ENCODE measurements at regions not wholly inside any gene's neighbourhood (a gene's known extent, or its start where the extent isn't known, plus 50 kb on each side); places are given as distances from the start of the nearest gene placed in this dataset.

DNA sequence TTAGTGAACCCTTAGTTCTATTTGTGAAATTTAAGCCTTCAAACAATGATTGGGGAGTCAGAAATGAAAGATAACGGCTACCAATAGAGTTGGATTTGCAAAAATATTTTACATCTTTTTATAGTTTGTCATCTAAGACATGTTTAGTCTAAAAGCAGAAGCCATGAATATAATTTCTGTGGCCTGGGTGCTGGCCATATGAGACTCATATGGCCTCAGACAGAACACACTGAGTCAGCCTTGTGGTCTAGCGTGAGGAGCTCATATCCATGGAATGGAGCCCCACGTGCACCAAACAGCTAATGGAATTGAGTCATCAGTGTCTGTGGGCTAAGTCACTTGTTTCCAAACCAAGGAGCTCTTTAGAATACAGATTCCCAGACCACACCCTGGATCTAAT, 240.7 kb upstream of the NREP start:
- Histone ChIP-seq H3K4me3 (ENCODE audit: low read length) (no peak overlapping the region), H3K27ac (ENCODE audit: low read depth, low read length) (no peak overlapping the region), H3K4me1 (ENCODE audit: control insufficient read depth, insufficient read depth, low read length) (no peaks in the 10 kb centered on the region), H3K36me3 (ENCODE audit: control insufficient read depth, insufficient read depth, low read length) (no peaks in the 10 kb centered on the region), H3K9ac (ENCODE audit: extremely low read depth, low read length, poor library complexity, severe bottlenecking) (no peak overlapping the region), H3K9me3 (ENCODE audit: control insufficient read depth, low read length) (no peaks in the 10 kb centered on the region), H3K27me3 (ENCODE audit: control insufficient read depth, insufficient read depth, low read length, poor library complexity, severe bottlenecking) (no peaks in the 10 kb centered on the region)
- H3K27me3 Mint-ChIP-seq (ENCODE audit: insufficient read depth) = no peaks in the 10 kb centered on the region
- no peak overlapping the region for H3K27ac Mint-ChIP-seq
- no peak overlapping the region for H3K4me3 Mint-ChIP-seq
- TF ChIP-seq, protein P1, sequence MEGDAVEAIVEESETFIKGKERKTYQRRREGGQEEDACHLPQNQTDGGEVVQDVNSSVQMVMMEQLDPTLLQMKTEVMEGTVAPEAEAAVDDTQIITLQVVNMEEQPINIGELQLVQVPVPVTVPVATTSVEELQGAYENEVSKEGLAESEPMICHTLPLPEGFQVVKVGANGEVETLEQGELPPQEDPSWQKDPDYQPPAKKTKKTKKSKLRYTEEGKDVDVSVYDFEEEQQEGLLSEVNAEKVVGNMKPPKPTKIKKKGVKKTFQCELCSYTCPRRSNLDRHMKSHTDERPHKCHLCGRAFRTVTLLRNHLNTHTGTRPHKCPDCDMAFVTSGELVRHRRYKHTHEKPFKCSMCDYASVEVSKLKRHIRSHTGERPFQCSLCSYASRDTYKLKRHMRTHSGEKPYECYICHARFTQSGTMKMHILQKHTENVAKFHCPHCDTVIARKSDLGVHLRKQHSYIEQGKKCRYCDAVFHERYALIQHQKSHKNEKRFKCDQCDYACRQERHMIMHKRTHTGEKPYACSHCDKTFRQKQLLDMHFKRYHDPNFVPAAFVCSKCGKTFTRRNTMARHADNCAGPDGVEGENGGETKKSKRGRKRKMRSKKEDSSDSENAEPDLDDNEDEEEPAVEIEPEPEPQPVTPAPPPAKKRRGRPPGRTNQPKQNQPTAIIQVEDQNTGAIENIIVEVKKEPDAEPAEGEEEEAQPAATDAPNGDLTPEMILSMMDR (conservative IDR thresholded peaks at IDR 0.05) = no peak
- peaks cover 6% of the 10 kb centered on the region for H3K9me3 Mint-ChIP-seq
- H3K36me3 Mint-ChIP-seq (ENCODE audit: low read depth) = no peaks in the 10 kb centered on the region
- no peaks in the 10 kb centered on the region for H3K4me1 Mint-ChIP-seq
- 78 to 86% methylated on average over 2 to 3 of the region's 3 CpGs for WGBS, 2 experiments (ENCODE audit: insufficient coverage in 1 of 2, insufficient read length in 1 of 2)
- no peak for DNase-seq

DNA sequence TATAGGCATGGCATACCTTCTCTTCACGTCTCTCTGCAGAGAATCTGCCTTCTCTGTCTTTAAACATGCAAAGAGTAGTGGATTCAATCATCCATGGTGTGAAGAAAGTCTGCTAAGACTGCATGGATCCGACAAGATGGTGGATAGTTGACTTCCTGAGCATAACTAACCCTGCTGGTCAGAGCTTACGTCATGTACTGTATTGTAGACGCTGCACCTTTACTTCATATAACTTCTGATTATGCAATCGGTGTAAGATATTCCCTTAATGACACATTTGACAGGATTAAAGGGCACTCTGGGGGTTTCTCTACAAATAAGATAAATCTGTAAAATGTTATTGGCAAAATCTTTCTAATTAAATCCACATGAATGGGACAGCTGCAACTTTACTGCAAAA, 240.3 kb upstream of the NREP start:
- no peak overlapping the region for H3K4me3 Mint-ChIP-seq
- no peaks in the 10 kb centered on the region for H3K4me1 Mint-ChIP-seq
- H3K27ac Mint-ChIP-seq = no peak overlapping the region
- no peak for DNase-seq
- 94 to 100% methylated on average over 5 of the region's 5 CpGs for WGBS, 2 experiments (ENCODE audit: insufficient coverage in 1 of 2, insufficient read length in 1 of 2)
- Histone ChIP-seq H3K27me3 (ENCODE audit: control insufficient read depth, insufficient read depth, low read length, poor library complexity, severe bottlenecking) (no peaks in the 10 kb centered on the region), H3K9ac (ENCODE audit: extremely low read depth, low read length, poor library complexity, severe bottlenecking) (no peak overlapping the region), H3K36me3 (ENCODE audit: control insufficient read depth, insufficient read depth, low read length) (no peaks in the 10 kb centered on the region), H3K9me3 (ENCODE audit: control insufficient read depth, low read length) (peaks cover under 1% of the 10 kb centered on the region), H3K4me3 (ENCODE audit: low read length) (no peak overlapping the region), H3K4me1 (ENCODE audit: control insufficient read depth, insufficient read depth, low read length) (no peaks in the 10 kb centered on the region), H3K27ac (ENCODE audit: low read depth, low read length) (no peak overlapping the region)
- TF ChIP-seq, protein P1 (conservative IDR thresholded peaks at IDR 0.05) = no peak
- peaks cover 6% of the 10 kb centered on the region for H3K9me3 Mint-ChIP-seq
- H3K36me3 Mint-ChIP-seq (ENCODE audit: low read depth) = no peaks in the 10 kb centered on the region
- H3K27me3 Mint-ChIP-seq (ENCODE audit: insufficient read depth) = no peaks in the 10 kb centered on the region

DNA sequence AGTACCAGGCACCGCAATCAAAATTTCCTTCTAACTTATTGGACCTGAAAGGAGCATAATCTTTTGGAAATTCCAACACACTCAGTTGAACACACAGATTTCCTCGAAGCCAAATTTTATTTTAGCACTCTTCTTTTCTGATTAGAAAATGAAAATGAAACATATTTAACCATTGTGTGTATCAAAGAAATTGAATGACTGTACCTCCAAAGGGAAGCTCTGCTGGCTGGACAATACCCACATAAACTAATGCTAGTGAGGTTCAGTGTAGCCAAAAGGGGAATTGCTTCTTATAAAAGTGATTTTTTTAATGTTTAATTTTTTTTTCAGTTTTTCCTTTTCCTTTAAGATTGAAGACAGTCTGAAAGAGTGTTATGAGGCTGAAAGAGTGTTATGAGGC, 239.6 kb upstream of the NREP start:
- Histone ChIP-seq H3K9ac (ENCODE audit: extremely low read depth, low read length, poor library complexity, severe bottlenecking) (no peak overlapping the region), H3K9me3 (ENCODE audit: control insufficient read depth, low read length) (peaks cover 7% of the 10 kb centered on the region), H3K27me3 (ENCODE audit: control insufficient read depth, insufficient read depth, low read length, poor library complexity, severe bottlenecking) (no peaks in the 10 kb centered on the region), H3K4me3 (ENCODE audit: low read length) (no peak overlapping the region), H3K36me3 (ENCODE audit: control insufficient read depth, insufficient read depth, low read length) (no peaks in the 10 kb centered on the region), H3K27ac (ENCODE audit: low read depth, low read length) (no peak overlapping the region), H3K4me1 (ENCODE audit: control insufficient read depth, insufficient read depth, low read length) (no peaks in the 10 kb centered on the region)
- no peak for DNase-seq
- 95 to 100% methylated on average over 1 to 2 of the region's 2 CpGs for WGBS, 2 experiments (ENCODE audit: insufficient coverage in 1 of 2, insufficient read length in 1 of 2)
- H3K4me3 Mint-ChIP-seq = no peak overlapping the region
- no peak overlapping the region for H3K27ac Mint-ChIP-seq
- H3K4me1 Mint-ChIP-seq = no peaks in the 10 kb centered on the region
- peaks cover 4% of the 10 kb centered on the region for H3K36me3 Mint-ChIP-seq (ENCODE audit: low read depth)
- peaks cover 13% of the 10 kb centered on the region for H3K9me3 Mint-ChIP-seq
- H3K27me3 Mint-ChIP-seq (ENCODE audit: insufficient read depth) = no peaks in the 10 kb centered on the region
- TF ChIP-seq, protein P1 (conservative IDR thresholded peaks at IDR 0.05) = no peak
